Mesendoderm (in vitro differentiated cells): ENCODE measurements at regions not wholly inside any gene's neighbourhood (a gene's known extent, or its start where the extent isn't known, plus 50 kb on each side); places are given as distances from the start of the nearest gene placed in this dataset.

ENCODE experiments used
- DNase-seq: peaks from one replicate; pipeline ENCODE4 v3.0.0; 2013
- H2AK5ac ChIP-seq: 2 replicates; pipeline ENCODE4 v1.6.1; 2013; ENCODE audit warnings: low read length, inconsistent platforms
- H2BK120ac ChIP-seq: 2 replicates; pipeline ENCODE4 v1.6.1; 2013; ENCODE audit warnings: low read depth, mild to moderate bottlenecking, low read length, moderate library complexity, mixed read lengths
- H2BK15ac ChIP-seq: replicated peaks from 2 replicates; pipeline ENCODE4 v1.6.1; 2013; ENCODE audit warnings: low read depth, mild to moderate bottlenecking, moderate library complexity
- H2BK5ac ChIP-seq: 2 replicates; pipeline ENCODE4 v1.6.1; 2013; ENCODE audit warnings: low read length, inconsistent platforms
- H3K18ac ChIP-seq: 2 replicates; pipeline ENCODE4 v1.6.1; 2013; ENCODE audit warnings: mild to moderate bottlenecking, low read length, mixed read lengths
- H3K23ac ChIP-seq: one replicate; pipeline ENCODE4 v1.6.1; 2013; ENCODE audit warnings: low read length
- H3K27ac ChIP-seq: 2 replicates; pipeline ENCODE4 v1.5.1; 2013; ENCODE audit warnings: low read depth, mild to moderate bottlenecking, inconsistent platforms, low read length, moderate library complexity
- H3K27me3 ChIP-seq: 2 replicates; pipeline ENCODE4 v1.6.1; 2013; ENCODE audit warnings: low read length, control low read depth, mild to moderate bottlenecking, inconsistent platforms; ENCODE audit not compliant: insufficient read depth, poor library complexity
- H3K36me3 ChIP-seq: 2 replicates; pipeline ENCODE4 v1.6.1; 2013; ENCODE audit warnings: low read length, inconsistent platforms; ENCODE audit not compliant: control insufficient read depth, insufficient read depth
- H3K4ac ChIP-seq: one replicate; pipeline ENCODE4 v1.6.1; 2013; ENCODE audit warnings: low read depth, mild to moderate bottlenecking, low read length, moderate library complexity
- H3K4me1 ChIP-seq: 2 replicates; pipeline ENCODE4 v1.6.1; 2013; ENCODE audit warnings: low read depth, low read length, inconsistent platforms; ENCODE audit not compliant: control insufficient read depth
- H3K4me2 ChIP-seq: 2 replicates; pipeline ENCODE4 v1.6.1; 2013; ENCODE audit warnings: low read length
- H3K4me3 ChIP-seq: 2 replicates; pipeline ENCODE4 v1.5.1; 2013; ENCODE audit warnings: mild to moderate bottlenecking, low read length
- H3K56ac ChIP-seq: one replicate; pipeline ENCODE4 v1.6.1; 2013; ENCODE audit warnings: low read length
- H3K79me1 ChIP-seq: 2 replicates; pipeline ENCODE4 v1.6.1; 2013; ENCODE audit warnings: low read length, inconsistent platforms
- H3K79me2 ChIP-seq: 2 replicates; pipeline ENCODE4 v1.6.1; 2013; ENCODE audit warnings: mild to moderate bottlenecking, low read length; ENCODE audit not compliant: control insufficient read depth, insufficient read depth
- H3K9ac ChIP-seq: 2 replicates; pipeline ENCODE4 v1.6.1; 2013; ENCODE audit warnings: low read length, inconsistent platforms
- H4K5ac ChIP-seq: one replicate; pipeline ENCODE4 v1.6.1; 2013; ENCODE audit warnings: low read length
- H4K8ac ChIP-seq: one replicate; pipeline ENCODE4 v1.6.1; 2013; ENCODE audit warnings: low read depth, mild to moderate bottlenecking, control low read depth, low read length, moderate library complexity
- WGBS: extraction: QIAGEN DNeasy Blood & Tissue Kit; methylation state at CpG from one replicate; pipeline ENCODE4 v1.1.7; 2013; ENCODE audit warnings: low lambda C conversion rate, missing lambda C conversion rate; ENCODE audit not compliant: insufficient coverage; ENCODE audit errors: extremely low coverage; 5-methylcytosine and 5-hydroxymethylcytosine counted together

- Histone ChIP-seq H4K8ac (no peak overlapping the region), H3K79me1 (no peaks in the 10 kb centered on the region), H2BK5ac (no peak overlapping the region), H3K56ac (no peak overlapping the region), H3K4me1 (no peaks in the 10 kb centered on the region), H3K79me2 (no peaks in the 10 kb centered on the region), H2BK15ac (no peak overlapping the region), H3K27ac (no peak overlapping the region), H3K36me3 (no peaks in the 10 kb centered on the region), H4K5ac (no peak overlapping the region), H3K18ac (no peak overlapping the region), H2BK120ac (no peak overlapping the region), H3K4me3 (no peak overlapping the region), H3K4me2 (no peak overlapping the region), H3K4ac (no peak overlapping the region), H3K9ac (no peak overlapping the region), H3K27me3 (no peaks in the 10 kb centered on the region), H2AK5ac (no peak overlapping the region), H3K23ac (no peak overlapping the region)
- no CpG with 5 or more reads among the region's 1 CpG for WGBS
- no peak for DNase-seq
Measured at GRCh38 chrX:8890794-8891193, 89.6 kb upstream of the FAM9A start.

GRCh38 chrX:8887004-8887403 is 85.8 kb upstream of the FAM9A start:
- Histone ChIP-seq H4K5ac (no peak overlapping the region), H3K36me3 (no peaks in the 10 kb centered on the region), H3K23ac (no peak overlapping the region), H3K27me3 (no peaks in the 10 kb centered on the region), H2AK5ac (no peak overlapping the region), H3K4ac (no peak overlapping the region), H3K18ac (no peak overlapping the region), H2BK5ac (no peak overlapping the region), H3K79me1 (no peaks in the 10 kb centered on the region), H3K4me2 (no peak overlapping the region), H3K9ac (no peak overlapping the region), H4K8ac (no peak overlapping the region), H3K4me1 (no peaks in the 10 kb centered on the region), H3K4me3 (no peak overlapping the region), H3K56ac (no peak overlapping the region), H2BK15ac (no peak overlapping the region), H3K27ac (no peak overlapping the region), H2BK120ac (no peak overlapping the region), H3K79me2 (no peaks in the 10 kb centered on the region)
- no CpG with 5 or more reads among the region's 3 CpGs for WGBS
- no peak for DNase-seq

- no peak overlapping the region for H4K5ac ChIP-seq
- H2BK5ac ChIP-seq: no peak overlapping the region
- no peak overlapping the region for H3K4ac ChIP-seq
- no peak overlapping the region for H3K18ac ChIP-seq
- no peak overlapping the region for H4K8ac ChIP-seq
- H3K79me1 ChIP-seq: no peaks in the 10 kb centered on the region
- H2AK5ac ChIP-seq: no peak overlapping the region
- no peak overlapping the region for H3K56ac ChIP-seq
- H3K36me3 ChIP-seq: no peaks in the 10 kb centered on the region
- no peak overlapping the region for H3K4me2 ChIP-seq
- H3K9ac ChIP-seq: no peak overlapping the region
- H3K4me1 ChIP-seq: no peaks in the 10 kb centered on the region
- H3K23ac ChIP-seq: no peak overlapping the region
- no CpG with 5 or more reads among the region's 4 CpGs for WGBS
- no peaks in the 10 kb centered on the region for H3K27me3 ChIP-seq
- no peak overlapping the region for H2BK120ac ChIP-seq
- DNase-seq: peak; percentile 30
- H3K4me3 ChIP-seq: no peak overlapping the region
- H3K79me2 ChIP-seq: no peaks in the 10 kb centered on the region
- H3K27ac ChIP-seq: no peak overlapping the region
- H2BK15ac ChIP-seq: no peak overlapping the region
Measured at GRCh38 chrX:8879750-8880149, 78.6 kb upstream of the FAM9A start.

- Histone ChIP-seq H3K18ac (no peak overlapping the region), H3K4me1 (no peaks in the 10 kb centered on the region), H4K8ac (no peak overlapping the region), H3K79me1 (no peaks in the 10 kb centered on the region), H3K79me2 (no peaks in the 10 kb centered on the region), H2BK120ac (no peak overlapping the region), H3K9ac (no peak overlapping the region), H3K27me3 (no peaks in the 10 kb centered on the region), H4K5ac (no peak overlapping the region), H3K23ac (no peak overlapping the region), H3K56ac (no peak overlapping the region), H3K36me3 (no peaks in the 10 kb centered on the region), H3K4ac (no peak overlapping the region), H2AK5ac (no peak overlapping the region), H3K27ac (no peak overlapping the region), H2BK15ac (no peak overlapping the region), H3K4me3 (no peak overlapping the region), H3K4me2 (no peak overlapping the region), H2BK5ac (no peak overlapping the region)
- no peak for DNase-seq
- no CpG with 5 or more reads among the region's 3 CpGs for WGBS
Measured at GRCh38 chrX:8873956-8874355, 72.8 kb upstream of the FAM9A start.

- no peaks in the 10 kb centered on the region for H3K79me2 ChIP-seq
- no peaks in the 10 kb centered on the region for H3K36me3 ChIP-seq
- no peak overlapping the region for H4K5ac ChIP-seq
- H2BK120ac ChIP-seq: no peak overlapping the region
- no peak overlapping the region for H3K4me3 ChIP-seq
- H2BK15ac ChIP-seq: no peak overlapping the region
- WGBS: no CpG with 5 or more reads among the region's 2 CpGs
- H2AK5ac ChIP-seq: no peak overlapping the region
- H3K79me1 ChIP-seq: no peaks in the 10 kb centered on the region
- H3K4me2 ChIP-seq: no peak overlapping the region
- no peak overlapping the region for H3K27ac ChIP-seq
- H3K56ac ChIP-seq: no peak overlapping the region
- no peak overlapping the region for H3K9ac ChIP-seq
- H3K27me3 ChIP-seq: no peaks in the 10 kb centered on the region
- no peak overlapping the region for H2BK5ac ChIP-seq
- H3K4ac ChIP-seq: no peak overlapping the region
- H3K18ac ChIP-seq: no peak overlapping the region
- no peak overlapping the region for H4K8ac ChIP-seq
- H3K4me1 ChIP-seq: no peaks in the 10 kb centered on the region
- DNase-seq: no peak
- no peak overlapping the region for H3K23ac ChIP-seq
Measured at GRCh38 chrX:8873102-8873501, 71.9 kb upstream of the FAM9A start.

- no peak overlapping the region for H2BK15ac ChIP-seq
- no peak overlapping the region for H3K18ac ChIP-seq
- DNase-seq: no peak
- no peaks in the 10 kb centered on the region for H3K79me2 ChIP-seq
- H3K27me3 ChIP-seq: no peaks in the 10 kb centered on the region
- H4K8ac ChIP-seq: no peak overlapping the region
- no peak overlapping the region for H3K4me2 ChIP-seq
- no peak overlapping the region for H3K9ac ChIP-seq
- no peak overlapping the region for H2BK120ac ChIP-seq
- no peak overlapping the region for H3K23ac ChIP-seq
- H3K79me1 ChIP-seq: no peaks in the 10 kb centered on the region
- H3K27ac ChIP-seq: no peak overlapping the region
- WGBS: no CpG with 5 or more reads among the region's 3 CpGs
- no peak overlapping the region for H2BK5ac ChIP-seq
- no peaks in the 10 kb centered on the region for H3K4me1 ChIP-seq
- H3K56ac ChIP-seq: no peak overlapping the region
- no peak overlapping the region for H4K5ac ChIP-seq
- H2AK5ac ChIP-seq: no peak overlapping the region
- no peaks in the 10 kb centered on the region for H3K36me3 ChIP-seq
- no peak overlapping the region for H3K4me3 ChIP-seq
- H3K4ac ChIP-seq: no peak overlapping the region
Measured at GRCh38 chrX:8870411-8870810, 69.2 kb upstream of the FAM9A start.
